ENCODE measurements at regions not wholly inside any gene's neighbourhood (a gene's known extent, or its start where the extent isn't known, plus 50 kb on each side); places are given as distances from the start of the nearest gene placed in this dataset.

DNA sequence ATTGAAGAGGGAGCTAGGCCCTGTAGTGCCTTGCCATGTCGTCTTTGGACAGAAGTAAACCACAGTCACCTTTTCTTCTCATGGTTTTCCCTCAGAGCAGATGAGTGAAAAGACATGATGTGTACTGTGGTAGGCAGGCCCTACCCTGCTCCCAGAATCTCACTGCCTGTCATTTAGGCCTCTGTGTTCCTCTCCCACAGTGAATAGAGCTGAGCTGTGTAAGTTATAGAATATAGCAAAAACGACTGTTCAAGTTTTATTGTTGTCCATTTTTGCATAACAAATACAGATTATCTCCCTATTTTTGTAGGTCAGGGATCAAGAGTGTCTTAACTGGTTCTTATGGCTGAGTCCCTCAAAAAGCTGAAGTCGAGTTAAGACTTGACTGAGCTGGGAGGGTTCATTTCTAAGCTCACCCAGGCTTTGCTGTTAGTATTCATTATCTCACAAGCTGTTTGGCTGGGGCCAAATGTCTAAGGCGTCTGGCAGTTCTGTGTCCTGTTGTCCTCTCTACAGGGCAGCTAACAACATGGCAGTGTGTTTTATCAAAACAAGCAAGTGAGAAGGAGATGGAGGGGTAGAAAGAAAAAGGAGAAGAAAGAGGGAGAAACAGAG lies 780.9 kb upstream of the POM121L12 start:
- Histone ChIP-seq H3K36me3 (ENCODE audit: low read depth) (no peaks in the 10 kb centered on the region), H3K4me3 (no peak overlapping the region), H3K4me1 (ENCODE audit: low read depth) (no peaks in the 10 kb centered on the region), H3K9me3 (no peaks in the 10 kb centered on the region)
- intact Hi-C loops (cut with DNase I, micrococcal nuclease) = no loop called here
- ATAC-seq (no peak), DNase-seq (no peak)
- TF ChIP-seq, protein P1, sequence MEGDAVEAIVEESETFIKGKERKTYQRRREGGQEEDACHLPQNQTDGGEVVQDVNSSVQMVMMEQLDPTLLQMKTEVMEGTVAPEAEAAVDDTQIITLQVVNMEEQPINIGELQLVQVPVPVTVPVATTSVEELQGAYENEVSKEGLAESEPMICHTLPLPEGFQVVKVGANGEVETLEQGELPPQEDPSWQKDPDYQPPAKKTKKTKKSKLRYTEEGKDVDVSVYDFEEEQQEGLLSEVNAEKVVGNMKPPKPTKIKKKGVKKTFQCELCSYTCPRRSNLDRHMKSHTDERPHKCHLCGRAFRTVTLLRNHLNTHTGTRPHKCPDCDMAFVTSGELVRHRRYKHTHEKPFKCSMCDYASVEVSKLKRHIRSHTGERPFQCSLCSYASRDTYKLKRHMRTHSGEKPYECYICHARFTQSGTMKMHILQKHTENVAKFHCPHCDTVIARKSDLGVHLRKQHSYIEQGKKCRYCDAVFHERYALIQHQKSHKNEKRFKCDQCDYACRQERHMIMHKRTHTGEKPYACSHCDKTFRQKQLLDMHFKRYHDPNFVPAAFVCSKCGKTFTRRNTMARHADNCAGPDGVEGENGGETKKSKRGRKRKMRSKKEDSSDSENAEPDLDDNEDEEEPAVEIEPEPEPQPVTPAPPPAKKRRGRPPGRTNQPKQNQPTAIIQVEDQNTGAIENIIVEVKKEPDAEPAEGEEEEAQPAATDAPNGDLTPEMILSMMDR (IDR thresholded peaks at IDR 0.05) = no peak

DNA sequence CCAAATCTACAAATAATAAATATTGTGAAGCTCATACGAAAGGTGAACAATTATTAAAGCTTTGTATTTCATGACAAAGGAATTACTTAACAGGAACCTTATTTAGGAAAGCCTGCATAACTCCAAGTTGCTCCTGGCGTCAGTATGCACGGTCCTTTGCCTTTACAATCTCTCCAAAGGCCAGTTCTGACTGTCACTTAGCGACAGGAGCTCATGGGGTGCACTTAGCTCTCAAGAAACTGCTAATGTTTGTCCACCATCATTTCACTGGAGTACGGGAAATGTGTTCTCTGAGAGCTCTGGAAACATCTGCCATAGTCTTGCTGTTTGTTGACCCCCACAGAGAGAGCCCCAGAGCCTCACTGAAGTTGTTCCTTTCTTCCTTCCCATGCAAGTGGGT lies 781.5 kb upstream of the POM121L12 start:
- intact Hi-C loops (cut with DNase I, micrococcal nuclease) = no loop called here
- ATAC-seq = no peak

GRCh38 chr7:52249741-52250140 lies 785.7 kb upstream of the POM121L12 start:
- DNase-seq (no peak), ATAC-seq (no peak)
- H3K9me3 ChIP-seq = no peaks in the 10 kb centered on the region
- H3K4me1 ChIP-seq (ENCODE audit: low read depth) = no peaks in the 10 kb centered on the region
- intact Hi-C loops (cut with DNase I, micrococcal nuclease) = no loop called here
- no peak overlapping the region for H3K4me3 ChIP-seq
- TF ChIP-seq, protein P1 (IDR thresholded peaks at IDR 0.05) = no peak
- no peaks in the 10 kb centered on the region for H3K36me3 ChIP-seq (ENCODE audit: low read depth)

More for the DNA sequence above, 781.5 kb upstream of the POM121L12 start:
- Histone ChIP-seq H3K9me3 (no peaks in the 10 kb centered on the region), H3K4me1 (ENCODE audit: low read depth) (no peaks in the 10 kb centered on the region), H3K36me3 (ENCODE audit: low read depth) (no peaks in the 10 kb centered on the region), H3K4me3 (no peak overlapping the region)
- TF ChIP-seq, protein P1 (IDR thresholded peaks at IDR 0.05) = no peak
- no peak for DNase-seq

GRCh38 chr7:52247518-52247917 lies 787.9 kb upstream of the POM121L12 start:
- TF ChIP-seq, protein P1 (IDR thresholded peaks at IDR 0.05) = no peak
- Histone ChIP-seq H3K36me3 (ENCODE audit: low read depth) (no peaks in the 10 kb centered on the region), H3K4me3 (no peak overlapping the region), H3K9me3 (no peaks in the 10 kb centered on the region), H3K4me1 (ENCODE audit: low read depth) (no peaks in the 10 kb centered on the region)
- no peak for DNase-seq
- no peak for ATAC-seq
- intact Hi-C loops (cut with DNase I, micrococcal nuclease) = no loop called here

DNA sequence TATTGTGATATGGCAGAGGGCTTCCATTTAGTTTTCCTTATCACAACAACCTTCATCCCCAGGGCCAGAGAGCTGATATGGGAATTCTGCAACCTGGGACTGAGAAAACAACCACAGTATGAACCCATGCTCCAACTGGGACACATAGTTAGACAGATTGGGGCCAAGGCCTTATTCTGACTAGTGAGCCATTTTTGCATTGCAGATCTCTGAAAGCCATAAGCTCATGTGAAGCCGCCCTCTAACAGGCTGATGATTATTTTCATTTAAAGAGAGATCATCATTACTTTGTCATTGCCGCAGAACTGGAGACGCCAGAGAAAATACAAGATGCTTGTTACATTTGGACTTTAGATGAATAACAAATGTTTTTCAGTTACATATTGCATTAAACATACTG lies 791.7 kb upstream of the POM121L12 start:
- TF ChIP-seq, protein P1 (IDR thresholded peaks at IDR 0.05) = no peak
- H3K4me1 ChIP-seq (ENCODE audit: low read depth) = no peaks in the 10 kb centered on the region
- no peaks in the 10 kb centered on the region for H3K36me3 ChIP-seq (ENCODE audit: low read depth)
- no peak for DNase-seq
- no peak for ATAC-seq
- no peak overlapping the region for H3K4me3 ChIP-seq
- intact Hi-C loops (cut with DNase I, micrococcal nuclease) = no loop called here
- no peaks in the 10 kb centered on the region for H3K9me3 ChIP-seq

GRCh38 chr7:52233248-52233647 lies 802.2 kb upstream of the POM121L12 start:
- ATAC-seq (no peak), DNase-seq (no peak)
- no peaks in the 10 kb centered on the region for H3K36me3 ChIP-seq (ENCODE audit: low read depth)
- intact Hi-C loops (cut with DNase I, micrococcal nuclease) = no loop called here
- TF ChIP-seq, protein P1 (IDR thresholded peaks at IDR 0.05) = no peak
- H3K4me3 ChIP-seq = no peak overlapping the region
- no peaks in the 10 kb centered on the region for H3K4me1 ChIP-seq (ENCODE audit: low read depth)
- peaks cover 7% of the 10 kb centered on the region for H3K9me3 ChIP-seq
